CD14-positive monocyte (primary cell): ENCODE measurements at regions not wholly inside any gene's neighbourhood (a gene's known extent, or its start where the extent isn't known, plus 50 kb on each side); places are given as distances from the start of the nearest gene placed in this dataset.

Source experiments
- DNase-seq, 3 donors: peaks; one replicate each; pipeline ENCODE4 v3.0.0-alpha.2; 2011 to 2022
- H2AFZ ChIP-seq: 2 replicates; pipeline ENCODE4 v1.6.0; 2012; ENCODE audit warnings: mild to moderate bottlenecking, low read depth, low read length, inconsistent platforms; ENCODE audit not compliant: insufficient read depth, poor library complexity, severe bottlenecking
- H3K27ac ChIP-seq, 2 donors: 1 replicate in 1 of 2; 2 replicates in 1 of 2; pipeline ENCODE4 v1.5.1; 2012 to 2013; ENCODE audit warnings: low read length in 2 of 2, control low read depth in 1 of 2, inconsistent platforms in 1 of 2, low read depth in 1 of 2, mild to moderate bottlenecking in 1 of 2
- H3K27me3 ChIP-seq, 2 donors: one replicate each; pipeline versions ENCODE4 v1.6.0 to v1.6.1; 2011 to 2013; ENCODE audit warnings: low read length in 2 of 2; ENCODE audit not compliant: control insufficient read depth in 2 of 2, insufficient read depth in 2 of 2
- H3K36me3 ChIP-seq, 2 donors: replicated peaks in 1 of 2; 1 replicate in 1 of 2; 2 replicates in 1 of 2; pipeline versions ENCODE4 v1.5.1 to v1.6.1; 2012 to 2013; ENCODE audit warnings: low read length in 2 of 2, control low read depth in 1 of 2, inconsistent platforms in 1 of 2, mild to moderate bottlenecking in 1 of 2; ENCODE audit not compliant: insufficient read depth in 2 of 2, control insufficient read depth in 1 of 2
- H3K4me1 ChIP-seq, 2 donors: 1 replicate in 1 of 2; 2 replicates in 1 of 2; pipeline versions ENCODE4 v1.5.1 to v1.6.1; 2012 to 2013; ENCODE audit warnings: low read length in 2 of 2, control low read depth in 1 of 2, inconsistent platforms in 1 of 2, mild to moderate bottlenecking in 1 of 2, moderate library complexity in 1 of 2; ENCODE audit not compliant: insufficient read depth in 2 of 2, control insufficient read depth in 1 of 2
- H3K4me2 ChIP-seq: replicated peaks from 2 replicates; pipeline ENCODE3; 2012; ENCODE audit warnings: low read length, moderate library complexity, mild to moderate bottlenecking; ENCODE audit not compliant: poor library complexity, severe bottlenecking; ENCODE audit errors: extremely low read depth
- H3K4me3 ChIP-seq, 3 experiments: fragments of 200-600 bp in 1 of 3; sonication (generic) in 1 of 3; replicated peaks in 1 of 3; 1 replicate in 2 of 3; 2 replicates in 1 of 3; pipeline ENCODE4 v1.5.1; 2011 to 2013; ENCODE audit warnings: low read length in 3 of 3, mild to moderate bottlenecking in 3 of 3, control low read depth in 2 of 3, low read depth in 2 of 3, inconsistent platforms in 1 of 3, moderate library complexity in 1 of 3
- H3K79me2 ChIP-seq: 2 replicates; pipeline ENCODE4 v1.6.0; 2012; ENCODE audit warnings: mild to moderate bottlenecking, control low read depth, inconsistent platforms, low read length, moderate library complexity; ENCODE audit not compliant: insufficient read depth
- H3K9ac ChIP-seq: 2 replicates; pipeline ENCODE4 v1.6.0; 2017; ENCODE audit warnings: low read length, mild to moderate bottlenecking; ENCODE audit not compliant: insufficient read depth, poor library complexity, severe bottlenecking
- H3K9me3 ChIP-seq, 2 donors: replicated peaks in 1 of 2; 1 replicate in 1 of 2; 2 replicates in 1 of 2; pipeline versions ENCODE4 v1.5.1 to v1.6.1; 2012 to 2013; ENCODE audit warnings: low read length in 2 of 2, control low read depth in 1 of 2; ENCODE audit not compliant: control insufficient read depth in 1 of 2, insufficient read depth in 1 of 2
- H4K20me1 ChIP-seq: 2 replicates; pipeline ENCODE4 v1.6.0; 2012; ENCODE audit warnings: mild to moderate bottlenecking, low read length, control low read depth, moderate library complexity; ENCODE audit not compliant: insufficient read depth
- H3K27ac Mint-ChIP-seq, 7 donors: one replicate each; pipeline ENCODE4 v1.8.0; 2020; ENCODE audit warnings: mild to moderate bottlenecking in 7 of 7, mixed read lengths in 7 of 7, moderate library complexity in 6 of 7, inconsistent platforms in 2 of 7
- H3K27me3 Mint-ChIP-seq, 3 donors: one replicate each; pipeline ENCODE4 v1.8.0; 2021 to 2022; ENCODE audit warnings: low read depth in 3 of 3, mild to moderate bottlenecking in 3 of 3, mixed read lengths in 3 of 3, moderate library complexity in 3 of 3, inconsistent platforms in 1 of 3
- H3K36me3 Mint-ChIP-seq, 2 donors: one replicate each; pipeline ENCODE4 v1.8.0; 2020; ENCODE audit warnings: mixed read lengths in 2 of 2, inconsistent platforms in 1 of 2, mild to moderate bottlenecking in 1 of 2
- H3K4me1 Mint-ChIP-seq: one replicate; pipeline ENCODE4 v1.8.0; 2020; ENCODE audit warnings: mild to moderate bottlenecking, mixed read lengths
- H3K4me3 Mint-ChIP-seq, 2 donors: one replicate each; pipeline ENCODE4 v1.8.0; 2020; ENCODE audit warnings: mild to moderate bottlenecking in 2 of 2, mixed read lengths in 2 of 2, moderate library complexity in 1 of 2
- H3K9me3 Mint-ChIP-seq, 7 donors: one replicate each; pipeline ENCODE4 v1.8.0; 2020 to 2022; ENCODE audit warnings: mixed read lengths in 7 of 7, mild to moderate bottlenecking in 6 of 7, moderate library complexity in 6 of 7, inconsistent platforms in 2 of 7
- CTCF ChIP-seq: fragments of 200-600 bp; IDR thresholded peaks from one replicate; pipeline ENCODE4 v1.8.0; 2022; ENCODE audit warnings: antibody characterized with exemption, mild to moderate bottlenecking
- WGBS: methylation state at CpG from one replicate; pipeline ENCODE4 v1.1.5; 2013; ENCODE audit warnings: missing lambda C conversion rate; ENCODE audit not compliant: insufficient coverage; 5-methylcytosine and 5-hydroxymethylcytosine counted together
- intact Hi-C, 2 donors: fragments of 100-400 bp; cut with micrococcal nuclease; formaldehyde crosslinking; loops; one replicate each; pipeline versions ENCODE4 v1.15.0 to v1.15.1; 2023

- H3K27me3 Mint-ChIP-seq, result no peaks in the 10 kb centered on the region
- no peaks in the 10 kb centered on the region for H3K9me3 Mint-ChIP-seq
These were observed 142.8 kb upstream of the SYT4 start for GRCh38 chr18:43420091-43420490.

GRCh38 chr18:43420950-43421349 lies 143.7 kb upstream of the SYT4 start:
- H3K36me3 Mint-ChIP-seq, result no peaks in the 10 kb centered on the region
- no CpG with 5 or more reads among the region's 2 CpGs for WGBS
- no peak for DNase-seq
- H3K4me1 Mint-ChIP-seq, result no peaks in the 10 kb centered on the region
- Histone ChIP-seq H3K27me3 (no peaks in the 10 kb centered on the region), H4K20me1 (no peaks in the 10 kb centered on the region), H3K4me3 (no peak overlapping the region), H3K27ac (no peak overlapping the region), H2AFZ (no peak overlapping the region), H3K9ac (no peak overlapping the region), H3K36me3 (no peaks in the 10 kb centered on the region), H3K79me2 (no peaks in the 10 kb centered on the region), H3K4me1 (no peaks in the 10 kb centered on the region), H3K9me3 (no peaks in the 10 kb centered on the region), H3K4me2 (no peak overlapping the region)
- H3K27me3 Mint-ChIP-seq, result no peaks in the 10 kb centered on the region
- no peak for TF ChIP-seq CTCF
- no peak overlapping the region for H3K27ac Mint-ChIP-seq
- H3K9me3 Mint-ChIP-seq, result no peaks in the 10 kb centered on the region
- no peak overlapping the region for H3K4me3 Mint-ChIP-seq
- intact Hi-C loops, result no loop called here

More at GRCh38 chr18:43420091-43420490, 142.8 kb upstream of the SYT4 start:
- intact Hi-C loops, result no loop called here
- Histone ChIP-seq H3K9me3 (no peaks in the 10 kb centered on the region), H3K36me3 (no peaks in the 10 kb centered on the region), H2AFZ (no peak overlapping the region), H3K79me2 (no peaks in the 10 kb centered on the region), H3K9ac (no peak overlapping the region), H4K20me1 (no peaks in the 10 kb centered on the region), H3K4me2 (no peak overlapping the region), H3K4me3 (no peak overlapping the region), H3K27me3 (no peaks in the 10 kb centered on the region), H3K27ac (no peak overlapping the region), H3K4me1 (no peaks in the 10 kb centered on the region)
- Mint-ChIP-seq H3K36me3 (no peaks in the 10 kb centered on the region), H3K27ac (no peak overlapping the region), H3K4me1 (no peaks in the 10 kb centered on the region), H3K4me3 (no peak overlapping the region)
- no peak for TF ChIP-seq CTCF
- DNase-seq, result no peak
